Aorta (tissue), 5 donors: ENCODE measurements at regions not wholly inside any gene's neighbourhood (a gene's known extent, or its start where the extent isn't known, plus 50 kb on each side); places are given as distances from the start of the nearest gene placed in this dataset.
"Not testable (repeated sequence)": the region's sequence is repeated elsewhere in the genome, so short reads cannot be mapped to it uniquely, and the experiment has no call there.

Experiments used
- ATAC-seq: fragments of 200-7000 bp; cut with Tn5 transposase; one replicate; pipeline ENCODE4 v1.9.1; 2022; ENCODE audit warnings: moderate library complexity; ENCODE audit not compliant: low FRiP score
- DNase-seq, 2 donors: peaks; one replicate each; pipeline ENCODE4 v3.0.0-alpha.2; 2020
- H3K27ac ChIP-seq, 2 donors: one replicate each; pipeline ENCODE4 v1.5.1; 2013; ENCODE audit warnings: low read length in 2 of 2, mild to moderate bottlenecking in 2 of 2, moderate library complexity in 2 of 2, control low read depth in 1 of 2, inconsistent platforms in 1 of 2, low read depth in 1 of 2
- H3K27me3 ChIP-seq, 2 donors: one replicate each; pipeline ENCODE4 v1.6.1; 2013; ENCODE audit warnings: control low read depth in 1 of 2, low read length in 1 of 2, mild to moderate bottlenecking in 1 of 2, moderate library complexity in 1 of 2; ENCODE audit not compliant: insufficient read depth in 2 of 2, control insufficient read depth in 1 of 2
- H3K36me3 ChIP-seq, 2 donors: one replicate each; pipeline ENCODE4 v1.6.1; 2013; ENCODE audit warnings: control low read depth in 1 of 2, low read length in 1 of 2, mild to moderate bottlenecking in 1 of 2; ENCODE audit not compliant: insufficient read depth in 2 of 2, control insufficient read depth in 1 of 2
- H3K4me1 ChIP-seq, 2 donors: one replicate each; pipeline ENCODE4 v1.6.1; 2013; ENCODE audit warnings: low read length in 2 of 2, control low read depth in 1 of 2, mild to moderate bottlenecking in 1 of 2, moderate library complexity in 1 of 2; ENCODE audit not compliant: insufficient read depth in 2 of 2, control insufficient read depth in 1 of 2
- H3K4me3 ChIP-seq, 2 donors: one replicate each; pipeline ENCODE4 v1.5.1; 2013; ENCODE audit warnings: low read length in 2 of 2, control low read depth in 1 of 2, mild to moderate bottlenecking in 1 of 2
- H3K9me3 ChIP-seq: one replicate; pipeline ENCODE4 v1.6.1; 2013; ENCODE audit warnings: mild to moderate bottlenecking, low read length; ENCODE audit not compliant: control insufficient read depth
- WGBS, 2 donors: extraction: QIAGEN DNeasy Blood & Tissue Kit; methylation state at CpG; one replicate each; pipeline ENCODE4 v1.1.7; 2013; 5-methylcytosine and 5-hydroxymethylcytosine counted together
- intact Hi-C, 2 donors: fragments of 100-400 bp; cut with DNase I; formaldehyde crosslinking; loops; one replicate each; pipeline versions ENCODE4 v1.14.2 to v1.15.0; 2022
- donor health status: healthy with polysubstance abuse.
- donor health status: Bipolar disorder and iron deficiency.
- donor health status: DM: no; HTN: no; CAD: no.
- donor health status: DM: no; HTN: no; CAD: no.
- donor health status: DM: yes; HTN: yes; CAD: no.

GRCh38 chr6:168915855-168916254 is 337.8 kb downstream of the THBS2 start:
- 93 to 97% methylated on average over 4 of the region's 4 CpGs for WGBS, 2 donors
- no peaks in the 10 kb centered on the region for H3K9me3 ChIP-seq
- H3K27ac ChIP-seq: no peak overlapping the region
- intact Hi-C loops: loop anchor here in 1 of 2 donors (10.0 kb wide), 1 partner anchor 429 kb away; no protein-coding TSS in a partner anchor
- H3K27me3 ChIP-seq: no peaks in the 10 kb centered on the region
- no peaks in the 10 kb centered on the region for H3K4me1 ChIP-seq
- ATAC-seq: no peak
- H3K4me3 ChIP-seq: no peak overlapping the region
- DNase-seq: no peak
- no peaks in the 10 kb centered on the region for H3K36me3 ChIP-seq

- no peaks in the 10 kb centered on the region for H3K36me3 ChIP-seq
- H3K27ac ChIP-seq: no peak overlapping the region
- H3K4me1 ChIP-seq: no peaks in the 10 kb centered on the region
- intact Hi-C loops: loop anchor here in 1 of 2 donors (10.0 kb wide), 1 partner anchor 430 kb away; no protein-coding TSS in a partner anchor
- ATAC-seq: no peak
- WGBS, 2 donors: 91 to 92% methylated on average over 6 of the region's 6 CpGs
- no peaks in the 10 kb centered on the region for H3K9me3 ChIP-seq
- H3K27me3 ChIP-seq: no peaks in the 10 kb centered on the region
- no peak for DNase-seq
- H3K4me3 ChIP-seq: no peak overlapping the region
Measured at GRCh38 chr6:168915242-168915641, 338.4 kb downstream of the THBS2 start.

DNA sequence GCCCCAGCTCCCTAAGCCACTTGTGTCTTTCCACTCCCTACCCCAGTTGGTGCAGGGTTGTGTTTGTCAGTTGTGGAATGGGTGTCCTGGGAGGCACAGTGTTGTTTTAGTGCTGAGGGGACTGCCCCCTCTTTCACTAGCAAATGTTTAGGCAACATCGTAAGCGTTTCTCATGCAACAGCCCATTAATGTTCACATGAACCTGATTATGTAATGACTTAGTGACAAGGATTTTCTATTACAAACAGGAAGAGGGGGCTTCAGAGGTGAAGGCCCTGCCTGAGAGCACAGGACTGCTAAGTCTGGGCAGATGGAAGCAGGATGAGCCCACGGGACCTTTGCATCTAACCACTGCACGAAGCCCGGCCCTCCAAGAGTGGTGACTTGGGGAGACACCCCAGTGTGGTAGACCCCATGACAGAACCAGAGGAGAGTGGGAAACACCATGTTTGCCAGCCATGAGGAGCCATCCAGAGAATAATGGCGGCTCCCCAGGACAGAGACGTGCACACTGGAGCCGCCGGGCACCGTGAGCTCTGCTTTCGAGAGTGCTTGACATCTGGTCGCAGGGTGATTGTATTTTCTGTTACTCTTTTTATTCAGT is 339.7 kb downstream of the THBS2 start:
- WGBS, 2 donors: 95 to 98% methylated on average over 12 of the region's 12 CpGs
- Histone ChIP-seq H3K4me1 (no peaks in the 10 kb centered on the region), H3K27me3 (no peaks in the 10 kb centered on the region), H3K36me3 (no peaks in the 10 kb centered on the region), H3K27ac (no peak overlapping the region), H3K9me3 (no peaks in the 10 kb centered on the region), H3K4me3 (no peak overlapping the region)
- intact Hi-C loops: loop anchor here in 1 of 2 donors (10.0 kb wide), 1 partner anchor 431 kb away; no protein-coding TSS in a partner anchor
- no peak for DNase-seq
- ATAC-seq: no peak

- not testable (repeated sequence) for DNase-seq, H3K9me3 ChIP-seq, H3K4me3 ChIP-seq, H3K36me3 ChIP-seq, ATAC-seq, H3K4me1 ChIP-seq, H3K27ac ChIP-seq, H3K27me3 ChIP-seq
- intact Hi-C loops: loop anchor here in 1 of 2 donors (10.0 kb wide), 1 partner anchor 431 kb away; no protein-coding TSS in a partner anchor
- WGBS, 2 donors: 77% methylated on average over 11 of the region's 11 CpGs
Measured at GRCh38 chr6:168913231-168913865, 340.3 kb downstream of the THBS2 start.

DNA sequence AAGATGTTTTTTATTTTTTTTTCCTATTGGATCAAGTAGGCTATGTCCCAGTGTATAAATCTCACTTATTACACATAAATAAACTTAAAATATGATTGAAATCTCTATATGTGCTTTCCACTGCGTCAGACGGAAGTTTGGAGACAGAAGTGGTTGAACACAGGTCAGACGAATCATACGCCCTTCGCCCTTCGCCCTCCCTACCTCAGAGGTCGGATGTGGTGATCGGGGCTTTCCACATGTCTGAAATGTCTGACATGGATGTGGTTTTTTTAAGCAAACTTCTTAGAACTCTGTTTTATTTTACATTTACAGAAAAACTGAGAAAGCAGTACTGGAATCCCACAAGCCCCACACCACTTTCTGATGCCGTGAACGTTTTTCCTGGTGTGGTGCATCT is 344.4 kb downstream of the THBS2 start:
- Histone ChIP-seq H3K36me3 (no peaks in the 10 kb centered on the region), H3K27ac (no peak overlapping the region), H3K4me1 (no peaks in the 10 kb centered on the region), H3K4me3 (no peak overlapping the region), H3K9me3 (peaks cover 2% of the 10 kb centered on the region), H3K27me3 (no peaks in the 10 kb centered on the region)
- ATAC-seq: no peak
- 89 to 95% methylated on average over 10 of the region's 10 CpGs for WGBS, 2 donors
- intact Hi-C loops: no loop called here
- no peak for DNase-seq

GRCh38 chr6:168908887-168909286 is 344.8 kb downstream of the THBS2 start:
- Histone ChIP-seq H3K4me3 (no peak overlapping the region), H3K27ac (no peak overlapping the region), H3K27me3 (no peaks in the 10 kb centered on the region), H3K9me3 (peaks cover 2% of the 10 kb centered on the region), H3K36me3 (no peaks in the 10 kb centered on the region), H3K4me1 (no peaks in the 10 kb centered on the region)
- ATAC-seq: peak; percentile 8
- 55 to 57% methylated on average over 5 of the region's 5 CpGs for WGBS, 2 donors
- no peak for DNase-seq
- intact Hi-C loops: no loop called here

- no peaks in the 10 kb centered on the region for H3K4me1 ChIP-seq
- H3K4me3 ChIP-seq: no peak overlapping the region
- peaks cover 2% of the 10 kb centered on the region for H3K9me3 ChIP-seq
- ATAC-seq: no peak
- no peaks in the 10 kb centered on the region for H3K27me3 ChIP-seq
- no peaks in the 10 kb centered on the region for H3K36me3 ChIP-seq
- intact Hi-C loops: no loop called here
- DNase-seq: no peak
- 61 to 67% methylated on average over 5 of the region's 5 CpGs for WGBS, 2 donors
- H3K27ac ChIP-seq: no peak overlapping the region
Measured at GRCh38 chr6:168908166-168908565, 345.5 kb downstream of the THBS2 start.

DNA sequence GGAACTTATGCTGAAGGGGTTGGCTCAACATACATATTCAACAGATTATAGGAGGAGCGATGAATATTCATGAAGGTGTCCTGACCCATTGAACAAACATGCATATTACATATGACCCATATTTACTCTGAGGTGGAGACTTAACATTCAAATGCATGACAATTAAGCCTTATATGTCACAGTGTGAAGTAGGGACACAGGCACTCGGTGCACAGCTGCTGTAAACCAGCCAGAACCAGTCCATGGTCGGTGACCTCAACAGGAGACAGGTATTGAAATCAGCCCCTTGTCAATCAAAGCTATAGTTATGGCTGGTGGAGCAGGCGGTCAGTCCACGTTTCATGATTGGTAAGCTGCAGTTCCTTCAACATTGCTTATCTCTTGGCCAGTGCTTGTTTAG is 347.3 kb downstream of the THBS2 start:
- H3K27ac ChIP-seq: no peak overlapping the region
- intact Hi-C loops: no loop called here
- no peaks in the 10 kb centered on the region for H3K36me3 ChIP-seq
- peaks cover 2% of the 10 kb centered on the region for H3K9me3 ChIP-seq
- WGBS, 2 donors: 74 to 79% methylated on average over 5 of the region's 5 CpGs
- no peak for ATAC-seq
- no peak for DNase-seq
- H3K27me3 ChIP-seq: no peaks in the 10 kb centered on the region
- H3K4me1 ChIP-seq: no peaks in the 10 kb centered on the region
- no peak overlapping the region for H3K4me3 ChIP-seq

GRCh38 chr6:168905451-168906090 is 348.1 kb downstream of the THBS2 start:
- ATAC-seq (no peak), DNase-seq (no peak)

More at GRCh38 chr6:168905451-168906090, 348.1 kb downstream of the THBS2 start:
- Histone ChIP-seq H3K4me3 (no peak overlapping the region), H3K36me3 (no peaks in the 10 kb centered on the region), H3K27me3 (no peaks in the 10 kb centered on the region), H3K4me1 (no peaks in the 10 kb centered on the region), H3K27ac (no peak overlapping the region), H3K9me3 (peaks cover 2% of the 10 kb centered on the region)
- intact Hi-C loops: no loop called here
- 87 to 95% methylated on average over 7 of the region's 7 CpGs for WGBS, 2 donors
